Stimulated activated CD4-positive, alpha-beta T cell treated with anti-CD3 and anti-CD28 coated beads, Interleukin-15, amount 100 ng/mL, for 24 hours (primary cell): ENCODE measurements at regions not wholly inside any gene's neighbourhood (a gene's known extent, or its start where the extent isn't known, plus 50 kb on each side); places are given as distances from the start of the nearest gene placed in this dataset.

ENCODE experiments used
- DNase-seq: peaks from one replicate; pipeline ENCODE4 v3.0.0-alpha.2; 2020

DNA sequence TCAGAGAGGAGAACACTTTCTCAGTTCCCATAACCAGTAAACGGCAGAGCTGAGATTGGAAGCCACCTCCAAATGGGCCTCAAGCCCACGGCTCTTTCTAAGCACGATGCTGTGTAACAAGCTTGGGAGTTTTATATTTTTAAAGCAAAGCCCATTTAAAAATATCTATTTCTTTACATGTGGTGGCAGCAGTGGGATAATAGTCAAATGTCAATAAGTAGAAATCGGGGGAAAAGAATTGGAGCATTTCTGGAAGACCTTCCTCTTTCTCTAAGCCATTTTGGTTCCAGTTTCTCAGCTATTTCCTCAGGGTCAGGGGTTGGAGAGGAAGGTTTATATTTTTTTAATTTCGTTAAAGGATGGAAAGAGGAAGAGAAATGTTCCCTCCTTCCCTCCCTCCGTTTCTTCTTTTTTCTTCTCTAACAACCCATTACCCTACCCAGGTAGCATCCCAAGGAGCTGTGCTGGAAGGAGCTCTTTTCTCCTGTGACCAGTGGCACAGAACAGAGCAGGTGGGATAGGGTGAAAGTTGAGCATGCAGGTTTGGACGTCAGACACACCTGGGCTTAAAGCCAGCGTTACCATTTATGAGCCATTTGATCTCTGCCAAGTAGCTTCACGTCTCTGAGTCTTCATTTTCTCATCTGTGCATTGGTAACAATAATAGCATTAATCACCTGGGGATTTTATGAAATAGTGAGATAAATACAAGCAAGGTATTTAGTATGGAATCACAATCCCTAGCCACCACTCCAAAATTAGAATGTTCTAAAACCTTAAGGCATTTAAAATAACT lies 515.7 kb downstream of the RPS24 start:
- no peak for DNase-seq

- no peak for DNase-seq
Measured at GRCh38 chr10:78550090-78550489, 516.4 kb downstream of the RPS24 start.

DNA sequence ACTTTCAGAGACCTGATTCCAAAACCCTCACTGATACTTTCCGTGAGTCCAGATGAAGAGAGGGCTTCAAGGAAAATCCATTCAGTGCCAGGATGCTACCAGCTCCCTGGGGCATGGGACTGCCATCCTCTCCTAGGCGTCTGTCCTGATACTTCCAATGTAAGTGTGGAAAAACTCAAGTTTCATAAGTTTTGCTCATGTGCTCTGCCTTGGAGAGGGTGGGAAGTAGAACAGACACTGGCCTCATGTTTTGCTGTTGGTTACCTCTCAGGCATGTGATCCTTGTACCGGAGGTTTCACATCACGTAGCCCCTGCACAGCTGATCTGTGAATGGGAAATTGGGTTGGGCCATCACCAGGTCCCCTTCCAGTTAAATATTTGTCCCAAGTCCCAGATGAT lies 517.1 kb downstream of the RPS24 start:
- DNase-seq: no peak

- DNase-seq: no peak
Measured at GRCh38 chr10:78551184-78552005, 517.4 kb upstream of the ZMIZ1 start.

- no peak for DNase-seq
Measured at GRCh38 chr10:78552261-78552811, 516.4 kb upstream of the ZMIZ1 start.

GRCh38 chr10:78553792-78554191 lies 515.0 kb upstream of the ZMIZ1 start:
- no peak for DNase-seq

GRCh38 chr10:78555128-78555527 lies 513.6 kb upstream of the ZMIZ1 start:
- no peak for DNase-seq

GRCh38 chr10:78556705-78557432 lies 511.9 kb upstream of the ZMIZ1 start:
- DNase-seq: no peak

- no peak for DNase-seq
Measured at GRCh38 chr10:78557433-78557925, 511.3 kb upstream of the ZMIZ1 start.

GRCh38 chr10:78559661-78560340 lies 509.0 kb upstream of the ZMIZ1 start:
- DNase-seq: no peak

DNA sequence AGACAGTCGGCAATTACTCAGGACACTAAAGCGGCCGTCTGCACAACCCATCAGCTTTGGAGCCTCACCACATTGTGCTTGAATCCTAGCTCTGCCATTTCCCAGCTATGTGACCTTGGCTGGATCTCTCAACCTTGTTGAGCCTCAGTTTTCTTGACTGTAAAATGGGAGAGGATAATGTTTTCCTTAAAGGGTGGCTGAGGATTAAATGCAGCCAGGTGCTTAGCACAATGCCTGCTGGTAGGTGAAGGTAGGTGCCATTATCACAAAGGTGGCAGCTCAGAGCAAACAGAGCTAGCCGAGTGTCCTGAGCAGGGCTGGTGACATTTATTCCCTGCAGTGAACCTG lies 508.5 kb upstream of the ZMIZ1 start:
- no peak for DNase-seq

DNA sequence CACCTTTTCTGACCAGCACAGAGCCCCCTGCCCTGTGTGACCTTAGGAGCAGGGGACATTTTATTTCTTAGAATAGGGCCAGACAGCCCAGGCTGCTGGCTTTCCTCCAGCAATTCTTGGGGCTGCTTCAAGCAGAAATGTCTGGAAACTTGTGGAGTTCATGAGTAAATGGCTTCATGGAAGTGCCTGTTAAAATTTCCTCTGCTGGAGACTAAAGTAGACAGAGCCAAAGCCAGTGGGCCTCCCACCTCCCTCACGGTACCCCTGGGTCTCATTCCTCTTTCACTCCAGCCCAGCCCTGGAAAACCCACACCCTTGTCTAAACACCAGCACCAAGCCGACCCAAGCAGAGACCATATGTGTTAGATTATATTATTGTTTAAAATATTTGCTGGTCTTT lies 505.5 kb upstream of the ZMIZ1 start:
- DNase-seq: no peak

- no peak for DNase-seq
Measured at GRCh38 chr10:78565841-78566240, 502.9 kb upstream of the ZMIZ1 start.

GRCh38 chr10:78566284-78567111 lies 502.3 kb upstream of the ZMIZ1 start:
- DNase-seq: no peak

GRCh38 chr10:78567680-78568455 lies 500.9 kb upstream of the ZMIZ1 start:
- DNase-seq: no peak

- DNase-seq: no peak
Measured at GRCh38 chr10:78568620-78569019, 500.1 kb upstream of the ZMIZ1 start.

DNA sequence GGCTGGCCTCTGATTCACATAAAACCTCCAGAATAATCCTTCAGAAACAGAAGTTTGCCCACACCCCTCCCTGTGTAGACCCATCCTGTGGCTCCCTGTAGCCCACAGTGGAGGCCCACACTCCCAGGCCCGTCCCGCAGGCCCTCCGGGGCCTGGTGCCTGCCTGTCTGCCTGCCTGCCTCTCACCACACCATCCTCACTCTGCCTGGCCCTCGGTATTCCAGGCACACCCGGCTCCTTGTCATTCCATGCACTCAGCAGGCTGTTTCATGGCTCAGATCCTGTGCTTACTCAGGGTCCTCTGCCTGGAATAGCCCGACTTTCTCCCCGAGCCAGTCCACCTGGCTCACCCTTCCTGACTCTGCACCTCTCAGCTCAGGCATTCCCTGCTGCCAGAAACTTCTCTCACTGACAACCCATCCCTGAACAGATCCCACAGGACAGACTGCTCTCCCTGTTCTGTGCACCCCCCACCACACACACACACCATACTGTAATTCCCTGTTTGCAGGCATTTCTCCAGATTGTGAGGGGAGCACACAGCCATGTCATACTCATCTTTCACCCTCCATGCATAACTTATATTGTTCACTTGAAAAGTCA lies 498.0 kb upstream of the ZMIZ1 start:
- DNase-seq: no peak

- DNase-seq: no peak
Measured at GRCh38 chr10:78571286-78571685, 497.5 kb upstream of the ZMIZ1 start.

- no peak for DNase-seq
Measured at GRCh38 chr10:78571891-78572290, 496.9 kb upstream of the ZMIZ1 start.

GRCh38 chr10:78572565-78572964 lies 496.2 kb upstream of the ZMIZ1 start:
- DNase-seq: no peak
